GM23338 (cell line): ENCODE measurements at regions not wholly inside any gene's neighbourhood (a gene's known extent, or its start where the extent isn't known, plus 50 kb on each side); places are given as distances from the start of the nearest gene placed in this dataset.

Source experiments
- ATAC-seq: fragments of 200-7000 bp; cut with Tn5 transposase; 3 replicates; pipeline ENCODE4 v1.9.1; 2020
- DNase-seq: peaks from one replicate; pipeline ENCODE4 v3.0.0-alpha.2; 2015; ENCODE audit warnings: low spot score
- H2AFZ ChIP-seq: fragments of 200-600 bp; sonication (generic); 2 replicates; pipeline ENCODE4 v1.8.0; 2016; ENCODE audit warnings: antibody characterized with exemption, mild to moderate bottlenecking, moderate library complexity
- H3F3A ChIP-seq: fragments of 200-600 bp; sonication (generic); replicated peaks from 2 replicates; pipeline ENCODE4 v1.8.0; 2017; ENCODE audit warnings: antibody characterized with exemption, mixed run types, low read depth
- H3K27ac ChIP-seq: fragments of 200-600 bp; sonication (generic); 2 replicates; pipeline ENCODE4 v1.6.1; 2016; ENCODE audit warnings: low read depth
- H3K27me3 ChIP-seq: fragments of 200-600 bp; sonication (generic); 2 replicates; pipeline ENCODE4 v1.8.0; 2016; ENCODE audit warnings: mild to moderate bottlenecking, mixed run types, moderate library complexity; ENCODE audit not compliant: insufficient read depth
- H3K36me3 ChIP-seq: fragments of 200-600 bp; sonication (generic); 2 replicates; pipeline ENCODE4 v1.8.0; 2016; ENCODE audit warnings: mild to moderate bottlenecking; ENCODE audit not compliant: insufficient read depth
- H3K4me1 ChIP-seq: fragments of 200-600 bp; sonication (generic); 2 replicates; pipeline ENCODE4 v1.8.0; 2016; ENCODE audit warnings: mild to moderate bottlenecking, moderate library complexity; ENCODE audit not compliant: insufficient read depth
- H3K4me2 ChIP-seq: fragments of 200-600 bp; sonication (generic); 2 replicates; pipeline ENCODE4 v1.7.1; 2017; ENCODE audit warnings: mixed run types
- H3K4me3 ChIP-seq: fragments of 200-600 bp; sonication (generic); 2 replicates; pipeline ENCODE4 v1.6.1; 2016; ENCODE audit warnings: mixed run types
- H3K79me2 ChIP-seq: fragments of 200-600 bp; sonication (generic); replicated peaks from 2 replicates; pipeline ENCODE4 v1.8.0; 2017; ENCODE audit warnings: mild to moderate bottlenecking; ENCODE audit not compliant: insufficient read depth
- H3K9me2 ChIP-seq: fragments of 200-600 bp; sonication (generic); 2 replicates; pipeline ENCODE4 v1.8.0; 2017; ENCODE audit not compliant: insufficient read depth
- H4K20me1 ChIP-seq: fragments of 200-600 bp; sonication (generic); replicated peaks from 2 replicates; pipeline ENCODE4 v1.8.0; 2017; ENCODE audit warnings: mild to moderate bottlenecking; ENCODE audit not compliant: insufficient read depth
- H3K27ac Mint-ChIP-seq: 2 replicates; pipeline ENCODE4 v1.8.0; 2020; ENCODE audit warnings: inconsistent platforms, mild to moderate bottlenecking, moderate library complexity, mixed read lengths
- H3K27me3 Mint-ChIP-seq: 3 replicates; pipeline ENCODE4 v1.8.0; 2022; ENCODE audit warnings: low read depth, mild to moderate bottlenecking, moderate library complexity, mixed read lengths, inconsistent platforms; ENCODE audit not compliant: insufficient read depth, poor library complexity
- H3K36me3 Mint-ChIP-seq: 3 replicates; pipeline ENCODE4 v1.8.0; 2021; ENCODE audit warnings: low read depth, mild to moderate bottlenecking, inconsistent platforms, moderate library complexity, mixed read lengths
- H3K4me1 Mint-ChIP-seq: 3 replicates; pipeline ENCODE4 v1.8.0; 2020; ENCODE audit warnings: mild to moderate bottlenecking, inconsistent platforms, mixed read lengths
- H3K4me3 Mint-ChIP-seq: 3 replicates; pipeline ENCODE4 v1.8.0; 2021; ENCODE audit warnings: moderate library complexity, mild to moderate bottlenecking, inconsistent platforms, mixed read lengths
- H3K9me3 Mint-ChIP-seq: 3 replicates; pipeline ENCODE4 v1.8.0; 2020; ENCODE audit warnings: moderate library complexity, mild to moderate bottlenecking, inconsistent platforms, mixed read lengths
- CREB1 ChIP-seq: fragments of 250-450 bp; sonication (Bioruptor Pico); IDR thresholded peaks from 2 replicates; pipeline ENCODE4 v1.5.0; 2020; ENCODE audit warnings: low read depth, mild to moderate bottlenecking, moderate library complexity
- CTCF ChIP-seq, 2 experiments: fragments of 200-600 bp in 1 of 2; sonication (generic) in 1 of 2; conservative IDR thresholded peaks; 2 replicates each; pipeline versions ENCODE4 v1.5.1 to v1.6.1; 2016 to 2017; ENCODE audit warnings: antibody characterized with exemption in 2 of 2, low read depth in 2 of 2, mild to moderate bottlenecking in 2 of 2, moderate library complexity in 1 of 2
- ETS1 ChIP-seq: IDR thresholded peaks from 2 replicates; pipeline ENCODE4 v1.6.1; 2016; ENCODE audit warnings: antibody characterized with exemption
- EZH2 ChIP-seq: fragments of 200-600 bp; sonication (generic); IDR thresholded peaks from one replicate; pipeline ENCODE4 v1.8.0; 2017; ENCODE audit warnings: antibody characterized with exemption, mild to moderate bottlenecking, low read depth; ENCODE audit not compliant: unreplicated experiment
- EZH2phosphoT487 ChIP-seq: fragments of 200-600 bp; sonication (generic); IDR thresholded peaks from one replicate; pipeline ENCODE4 v1.8.1; 2018; ENCODE audit warnings: antibody characterized with exemption; ENCODE audit not compliant: unreplicated experiment
- JUNB ChIP-seq: IDR thresholded peaks from one replicate; pipeline ENCODE4 v1.6.1; 2016; ENCODE audit warnings: antibody characterized with exemption; ENCODE audit not compliant: unreplicated experiment
- NANOG ChIP-seq: IDR thresholded peaks from 2 replicates; pipeline ENCODE4 v1.6.1; 2016; ENCODE audit warnings: antibody characterized with exemption, borderline replicate concordance
- POLR2AphosphoS5 ChIP-seq: IDR thresholded peaks from 2 replicates; pipeline ENCODE4 v1.6.1; 2016; ENCODE audit warnings: antibody characterized with exemption, low read depth
- REST ChIP-seq: IDR thresholded peaks from one replicate; pipeline ENCODE4 v1.6.1; 2018; ENCODE audit warnings: antibody characterized with exemption; ENCODE audit not compliant: unreplicated experiment
- STAT1 ChIP-seq: IDR thresholded peaks from one replicate; pipeline ENCODE4 v1.6.1; 2016; ENCODE audit warnings: antibody characterized with exemption; ENCODE audit not compliant: unreplicated experiment
- ZNF114 ChIP-seq: fragments of 250-450 bp; sonication (Bioruptor Pico); IDR thresholded peaks from 2 replicates; pipeline ENCODE4 v1.5.0; 2020; ENCODE audit warnings: mild to moderate bottlenecking, moderate library complexity
- ZNF331 ChIP-seq: fragments of 250-450 bp; sonication (Bioruptor Pico); IDR thresholded peaks from 2 replicates; pipeline ENCODE4 v1.5.0; 2020; ENCODE audit warnings: low read depth, mild to moderate bottlenecking, moderate library complexity
- ZNF462 ChIP-seq: fragments of 250-450 bp; sonication (Bioruptor Pico); IDR thresholded peaks from 2 replicates; pipeline ENCODE4 v1.5.0; 2020; ENCODE audit warnings: mild to moderate bottlenecking, moderate library complexity

GRCh38 chr3:6351752-6352151 lies 509.2 kb upstream of the GRM7 start:
- no peak overlapping the region for H3K27ac Mint-ChIP-seq
- no peak overlapping the region for H3K27ac ChIP-seq
- no peaks in the 10 kb centered on the region for H3K27me3 ChIP-seq
- no peaks in the 10 kb centered on the region for H3K4me1 ChIP-seq
- H4K20me1 ChIP-seq: no peaks in the 10 kb centered on the region
- H3F3A ChIP-seq: no peaks in the 10 kb centered on the region
- no peak overlapping the region for H3K4me3 Mint-ChIP-seq
- peaks cover 2% of the 10 kb centered on the region for H3K27me3 Mint-ChIP-seq
- H3K9me3 Mint-ChIP-seq: peaks cover 73% of the 10 kb centered on the region
- no peak overlapping the region for H2AFZ ChIP-seq
- H3K9me2 ChIP-seq: no peaks in the 10 kb centered on the region
- no peak overlapping the region for H3K4me3 ChIP-seq
- no peaks in the 10 kb centered on the region for H3K4me1 Mint-ChIP-seq
- no peak for ATAC-seq
- H3K36me3 Mint-ChIP-seq: no peaks in the 10 kb centered on the region
- no peaks in the 10 kb centered on the region for H3K79me2 ChIP-seq
- no peak for DNase-seq
- H3K4me2 ChIP-seq: no peak overlapping the region
- peaks cover 4% of the 10 kb centered on the region; the same call in 1 of the 2 replicates for H3K36me3 ChIP-seq
- TF ChIP-seq REST: no peak
- no peak for TF ChIP-seq ZNF114 (CRISPR knock-in tag)
- TF ChIP-seq POLR2AphosphoS5: no peak
- TF ChIP-seq CTCF (conservative IDR thresholded peaks at IDR 0.05; ENCODE audit: low read depth in 2 of 2): no peak
- TF ChIP-seq EZH2phosphoT487: no peak
- TF ChIP-seq ZNF331 (CRISPR knock-in tag): no peak
- no peak for TF ChIP-seq ZNF462 (CRISPR knock-in tag)
- no peak for TF ChIP-seq EZH2
- TF ChIP-seq JUNB: no peak
- no peak for TF ChIP-seq ETS1
- TF ChIP-seq STAT1: no peak
- no peak for TF ChIP-seq CREB1 (CRISPR knock-in tag)
- TF ChIP-seq NANOG: no peak
